Activated CD4-positive, alpha-beta T cell treated with anti-CD3 and anti-CD28 coated beads for 24 hours (primary cell): ENCODE measurements at regions not wholly inside any gene's neighbourhood (a gene's known extent, or its start where the extent isn't known, plus 50 kb on each side); places are given as distances from the start of the nearest gene placed in this dataset.
"Not testable (repeated sequence)": the region's sequence is repeated elsewhere in the genome, so short reads cannot be mapped to it uniquely, and the experiment has no call there.

Source experiments
- DNase-seq, 2 donors: peaks; one replicate each; pipeline ENCODE4 v3.0.0-alpha.2; 2020; ENCODE audit warnings: low read depth in 2 of 2

DNA sequence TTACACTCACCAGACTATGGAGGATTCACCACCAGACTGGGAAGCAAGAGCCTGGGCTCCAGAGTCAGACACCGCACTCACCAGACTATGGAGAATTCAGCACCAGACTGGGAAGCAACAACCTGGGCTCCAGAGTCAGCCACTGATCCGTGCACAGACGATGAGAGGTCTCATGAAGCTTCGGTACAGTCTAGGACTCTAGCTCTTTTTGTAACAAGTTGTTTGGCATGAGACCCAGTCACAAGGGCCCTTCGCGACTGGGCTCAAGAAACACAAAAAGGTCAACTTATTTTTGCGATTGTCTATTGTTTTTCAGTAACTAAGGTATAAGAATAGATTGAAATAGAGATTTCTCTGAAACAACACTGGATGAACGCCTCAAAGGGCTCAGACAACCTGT, 192.7 kb upstream of the ADAMTSL1 start:
- no peak for DNase-seq

GRCh38 chr9:18294229-18294628, 179.7 kb upstream of the ADAMTSL1 start:
- DNase-seq: no peak

- no peak for DNase-seq
Measured at GRCh38 chr9:18296702-18297055, 177.3 kb upstream of the ADAMTSL1 start.

DNA sequence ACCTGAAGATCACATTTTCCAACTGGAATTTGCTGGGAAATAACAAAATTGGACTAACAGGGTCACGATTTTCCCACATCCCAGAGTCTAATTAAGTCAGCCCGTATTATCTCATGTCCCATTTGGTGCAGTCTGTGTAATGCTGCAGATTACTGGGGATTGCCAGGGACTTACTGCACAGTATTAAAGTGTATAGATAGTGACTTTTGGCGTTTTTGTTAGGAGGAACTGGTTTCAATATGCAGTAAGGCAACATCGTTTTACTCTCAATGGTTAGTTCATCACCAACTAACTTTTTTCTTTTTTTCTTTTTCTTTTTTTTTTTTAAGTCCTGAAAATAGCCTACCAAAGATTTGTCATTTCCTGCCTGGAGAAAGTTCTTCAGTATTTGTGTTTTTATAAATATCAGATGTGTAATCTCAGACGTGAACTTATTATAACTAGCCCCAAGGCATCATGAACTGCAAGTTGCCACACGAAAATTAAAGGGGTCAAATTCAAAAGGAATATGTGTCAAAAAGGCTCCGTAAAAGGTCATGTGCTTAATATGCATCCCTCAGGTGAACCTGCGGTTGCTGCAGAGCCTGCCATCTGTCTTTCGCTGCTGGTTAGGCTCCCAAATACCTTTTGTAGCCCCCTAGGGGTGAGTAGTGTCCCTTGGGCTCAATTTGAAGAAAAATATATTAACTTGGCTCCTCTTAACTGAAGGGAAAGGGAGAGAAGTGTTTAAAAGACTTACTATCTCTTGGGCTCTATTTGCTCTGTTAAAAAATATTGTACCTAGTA, 176.7 kb upstream of the ADAMTSL1 start:
- DNase-seq: no peak

DNA sequence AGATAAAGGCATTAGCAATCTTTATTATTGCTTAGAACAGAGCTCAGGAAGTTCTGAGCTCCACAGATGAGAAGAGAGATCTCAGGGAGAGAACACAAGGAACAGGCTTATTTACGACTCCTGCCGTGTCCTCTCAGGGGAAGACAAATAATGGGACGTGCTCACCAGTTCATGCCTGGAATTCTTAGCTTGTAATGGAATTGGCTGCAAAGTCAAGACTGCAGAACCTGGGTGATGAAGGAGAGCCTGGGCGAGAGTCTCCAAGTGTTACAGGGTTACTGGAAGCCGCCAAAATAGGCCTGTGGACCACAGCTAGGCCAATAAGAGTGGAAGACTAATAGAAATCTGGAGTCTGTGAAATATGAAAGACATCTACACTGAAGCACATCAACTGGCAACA, 174.5 kb upstream of the ADAMTSL1 start:
- no peak for DNase-seq

- DNase-seq: not testable (repeated sequence)
Measured at GRCh38 chr9:18305167-18305806, 168.7 kb upstream of the ADAMTSL1 start.

- no peak for DNase-seq
Measured at GRCh38 chr9:18314316-18314715, 159.6 kb upstream of the ADAMTSL1 start.

DNA sequence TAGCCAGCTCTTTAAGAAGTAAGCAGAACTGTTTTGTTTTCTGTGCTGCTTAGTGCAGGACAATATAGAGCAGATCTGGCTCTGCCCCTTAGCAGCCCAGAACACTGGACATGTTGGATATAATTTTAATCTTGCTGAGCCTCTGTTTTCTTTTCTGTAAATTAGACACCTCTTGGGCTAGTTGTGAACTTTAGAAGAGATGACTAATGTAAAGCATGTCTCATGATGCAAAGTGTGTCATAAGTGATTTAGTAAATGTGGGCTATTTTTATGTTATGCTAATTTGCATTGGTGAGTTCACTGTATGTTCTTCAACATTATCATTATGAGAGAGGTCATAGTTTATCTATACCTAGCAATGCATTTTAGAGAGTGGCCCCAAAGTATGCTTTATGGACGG, 156.1 kb upstream of the ADAMTSL1 start:
- no peak for DNase-seq

DNA sequence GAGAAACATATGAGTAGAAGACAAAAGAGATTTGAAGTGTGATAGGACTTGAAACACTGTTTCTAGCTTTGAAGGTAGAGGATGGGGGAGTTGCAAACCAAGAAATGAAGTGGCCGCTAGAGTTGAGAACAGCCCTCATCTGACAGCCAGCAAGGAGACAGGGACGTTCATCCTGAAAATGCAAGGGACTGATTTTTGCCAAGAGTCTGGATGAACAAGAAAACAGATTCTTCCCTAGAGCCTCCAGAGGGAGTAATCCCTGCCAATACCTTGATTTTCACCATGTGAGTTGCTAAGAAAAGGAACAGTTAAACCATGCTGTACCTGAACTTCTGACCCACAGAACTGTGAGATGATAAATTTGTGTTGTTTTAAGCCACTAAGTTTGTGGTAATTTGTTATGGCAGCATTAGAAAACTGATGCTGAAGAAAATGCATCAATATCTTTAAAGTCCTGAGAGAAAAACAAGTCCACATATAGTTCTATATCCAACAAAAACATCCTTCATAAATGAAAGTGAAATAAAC, 154.0 kb upstream of the ADAMTSL1 start:
- DNase-seq: no peak

DNA sequence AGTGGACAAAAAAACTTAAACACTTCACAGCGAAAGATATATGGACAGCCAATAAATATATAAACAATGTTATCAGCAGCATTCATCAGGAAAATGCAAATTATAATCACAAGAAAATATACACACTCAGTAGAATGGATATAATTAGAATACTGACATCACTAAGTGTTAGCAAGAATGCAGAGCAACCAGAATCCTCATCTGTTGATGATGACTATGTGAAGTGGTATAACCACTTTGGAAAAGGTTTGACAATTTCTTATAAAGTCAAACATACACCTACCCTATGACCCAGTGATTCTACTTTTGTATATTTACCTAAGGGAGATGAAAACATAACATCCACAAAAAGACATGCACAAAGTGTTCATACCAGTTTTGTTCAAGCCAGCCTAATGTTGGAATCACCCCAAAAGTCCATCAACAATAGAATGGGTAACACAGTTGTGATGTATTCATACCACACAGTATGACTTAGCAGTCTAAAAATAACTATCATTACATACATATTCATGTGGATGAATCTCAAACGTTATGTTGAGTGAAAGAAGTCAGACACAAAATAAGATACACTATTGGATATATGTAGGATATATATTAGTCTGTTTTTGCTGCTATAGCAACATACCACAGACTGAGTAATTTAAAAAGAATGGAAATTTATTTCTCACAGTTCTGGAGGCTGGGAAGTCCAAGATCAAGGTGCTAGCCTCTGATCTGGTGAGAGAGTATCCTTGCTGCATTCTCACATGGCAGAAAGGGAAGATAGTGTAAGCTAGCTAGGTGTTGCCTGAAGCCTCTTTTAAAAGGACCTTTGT, 148.8 kb upstream of the ADAMTSL1 start:
- DNase-seq: no peak

GRCh38 chr9:18325746-18326011, 148.3 kb upstream of the ADAMTSL1 start:
- not testable (repeated sequence) for DNase-seq

DNA sequence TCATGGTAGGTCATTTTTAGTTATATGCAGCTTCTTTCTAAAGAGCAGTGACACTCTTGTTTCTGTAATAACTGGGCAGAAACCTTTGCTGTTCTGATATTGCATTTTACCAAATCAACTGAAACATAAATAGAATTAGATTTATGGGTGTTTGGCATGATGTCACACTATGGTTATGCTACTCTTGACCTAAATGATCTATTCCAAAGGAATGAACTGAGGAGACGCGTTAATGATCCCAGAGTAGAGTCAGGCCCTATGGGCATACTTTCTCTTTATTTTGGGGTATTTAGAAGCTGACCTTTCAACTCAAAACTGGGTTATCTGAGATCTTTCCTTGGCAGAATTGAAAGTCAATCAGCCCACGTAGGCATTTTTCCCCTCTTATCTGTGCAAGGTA, 146.8 kb upstream of the ADAMTSL1 start:
- no peak for DNase-seq

GRCh38 chr9:18330401-18331309, 143.3 kb upstream of the ADAMTSL1 start:
- DNase-seq: no peak

DNA sequence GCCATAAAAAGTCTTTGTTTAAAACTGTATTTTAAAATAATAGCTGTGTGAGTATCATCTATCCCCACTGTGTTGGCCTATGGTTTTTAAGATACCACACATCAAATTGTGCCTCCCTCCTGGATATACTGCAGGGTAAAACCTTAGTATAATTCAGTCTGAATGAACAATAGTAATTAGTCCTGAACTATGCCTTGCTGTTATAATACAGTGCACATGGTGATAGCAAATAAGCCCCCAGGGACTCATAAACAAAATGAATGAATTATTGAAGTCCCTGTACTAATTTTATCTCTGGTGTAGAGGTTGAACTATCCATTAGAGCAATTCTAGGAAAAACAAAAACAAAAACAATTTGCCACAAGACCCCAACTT, 142.7 kb upstream of the ADAMTSL1 start:
- DNase-seq: no peak

- DNase-seq: no peak
Measured at GRCh38 chr9:18331808-18332209, 142.1 kb upstream of the ADAMTSL1 start.

GRCh38 chr9:18333157-18333556, 140.8 kb upstream of the ADAMTSL1 start:
- DNase-seq: no peak

DNA sequence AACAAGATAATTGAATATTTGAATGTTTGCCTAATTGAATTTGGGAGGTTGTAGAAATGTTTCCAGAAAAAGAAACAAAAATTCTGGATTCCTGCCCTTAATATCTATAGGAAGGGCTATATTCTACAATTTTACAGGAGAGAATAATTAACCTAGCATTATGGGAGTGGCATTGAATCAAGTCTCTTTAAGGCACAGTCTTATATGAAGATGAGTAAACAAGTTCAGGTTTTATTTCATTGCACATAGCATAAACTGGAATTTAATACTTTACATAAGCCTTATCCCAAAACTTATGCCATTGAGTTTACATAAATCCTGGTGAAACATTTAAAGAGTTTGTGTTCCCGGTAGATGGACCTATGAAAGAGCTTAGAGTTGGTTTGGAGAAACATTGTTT, 138.1 kb upstream of the ADAMTSL1 start:
- DNase-seq: no peak

DNA sequence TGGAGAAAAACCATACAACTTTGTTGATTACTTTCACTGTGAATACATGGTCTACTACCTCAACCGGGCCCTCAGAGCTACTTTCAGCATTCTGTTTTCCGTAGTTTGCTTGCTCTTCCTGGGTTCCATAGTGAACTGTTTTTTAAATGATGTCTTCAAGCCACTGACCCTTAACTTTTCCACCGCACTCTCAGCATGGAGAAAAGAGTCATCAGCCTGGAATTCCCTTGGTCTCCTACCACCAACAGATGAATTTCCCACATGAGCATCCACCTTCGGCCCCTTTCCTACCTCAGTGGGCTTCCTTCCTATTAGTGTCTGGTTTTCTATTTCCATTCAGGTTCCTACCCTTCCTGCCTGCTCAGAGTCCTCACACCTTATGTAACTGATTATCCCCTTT, 135.9 kb upstream of the ADAMTSL1 start:
- DNase-seq: no peak

GRCh38 chr9:18343784-18344183, 130.2 kb upstream of the ADAMTSL1 start:
- no peak for DNase-seq

- no peak for DNase-seq
Measured at GRCh38 chr9:18346745-18347144, 127.2 kb upstream of the ADAMTSL1 start.

DNA sequence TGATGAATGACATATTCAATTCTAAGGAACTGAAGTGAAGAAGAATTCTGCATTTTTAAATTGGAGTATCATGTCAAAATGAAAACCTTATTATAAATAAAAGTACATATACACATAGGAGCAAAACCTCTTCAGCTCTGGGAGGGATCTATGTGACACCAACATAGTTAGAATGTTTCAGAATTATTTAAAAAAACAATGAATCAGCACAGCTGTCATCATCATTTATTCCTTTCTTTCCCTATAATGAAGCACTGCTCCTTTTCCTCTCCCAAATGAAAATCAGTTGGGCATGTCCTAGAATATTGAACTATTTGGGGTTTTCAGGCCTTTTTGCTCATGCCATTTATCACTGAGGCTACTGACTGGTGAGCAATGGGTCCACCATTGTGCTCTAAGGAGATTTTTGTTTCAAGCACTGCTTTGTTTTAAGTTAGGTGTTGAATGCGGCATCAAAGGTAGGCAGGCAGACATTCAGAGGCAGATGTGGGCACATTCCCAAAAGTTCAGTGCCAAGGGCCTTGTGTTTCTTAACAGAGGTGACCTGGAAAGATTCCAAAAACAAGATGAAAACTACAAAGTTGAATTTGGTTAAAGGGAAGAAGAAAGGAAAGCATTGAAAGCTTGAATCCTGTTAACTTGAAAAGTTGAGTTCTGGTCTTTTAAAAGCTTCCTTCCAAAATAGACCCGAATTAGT, 126.4 kb upstream of the ADAMTSL1 start:
- DNase-seq: no peak
